Kidney tubule cell (primary cell): ENCODE measurements at regions not wholly inside any gene's neighbourhood (a gene's known extent, or its start where the extent isn't known, plus 50 kb on each side); places are given as distances from the start of the nearest gene placed in this dataset.

Source experiments
- DNase-seq: peaks from one replicate; pipeline ENCODE4 v3.0.0-alpha.2; 2018; ENCODE audit warnings: low spot score

DNA sequence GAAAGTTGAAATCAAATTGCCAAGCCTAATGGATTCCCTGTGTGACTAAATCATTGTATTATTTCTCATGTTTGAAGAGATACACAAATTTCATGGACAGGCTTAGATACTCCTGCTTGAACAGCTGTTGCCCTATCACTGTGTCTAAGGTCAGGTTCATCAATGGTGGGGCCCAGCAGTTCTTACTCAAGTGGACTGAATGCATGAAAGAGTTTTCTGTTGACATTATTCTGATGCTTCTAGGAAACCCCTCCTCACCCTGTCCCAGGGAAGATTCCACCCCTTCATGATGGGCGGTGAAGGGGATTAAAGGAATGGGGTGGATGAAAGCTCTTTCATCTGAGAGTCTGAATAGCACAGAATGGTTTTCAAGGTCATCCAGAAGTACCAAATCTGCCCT lies 148.8 kb downstream of the INO80D start:
- no peak for DNase-seq

DNA sequence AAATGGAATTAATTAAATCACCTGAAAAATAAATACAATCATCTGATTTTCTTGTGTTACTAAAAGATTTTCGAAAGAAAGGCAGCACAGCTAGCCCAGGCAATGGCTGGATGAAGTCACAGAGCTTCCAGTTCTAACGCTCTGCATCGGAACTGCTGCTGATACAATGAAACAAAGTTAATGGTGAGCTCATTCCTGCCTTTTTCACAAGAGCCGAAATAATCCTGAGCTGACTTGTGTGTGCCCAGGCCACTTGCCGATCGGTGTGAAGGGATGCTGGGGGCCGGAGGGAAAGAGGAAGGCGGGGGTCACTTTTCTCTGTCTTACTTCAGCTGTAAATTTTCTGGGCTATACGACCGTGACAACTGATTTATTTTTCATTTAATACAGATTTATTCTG lies 149.5 kb downstream of the INO80D start:
- no peak for DNase-seq

DNA sequence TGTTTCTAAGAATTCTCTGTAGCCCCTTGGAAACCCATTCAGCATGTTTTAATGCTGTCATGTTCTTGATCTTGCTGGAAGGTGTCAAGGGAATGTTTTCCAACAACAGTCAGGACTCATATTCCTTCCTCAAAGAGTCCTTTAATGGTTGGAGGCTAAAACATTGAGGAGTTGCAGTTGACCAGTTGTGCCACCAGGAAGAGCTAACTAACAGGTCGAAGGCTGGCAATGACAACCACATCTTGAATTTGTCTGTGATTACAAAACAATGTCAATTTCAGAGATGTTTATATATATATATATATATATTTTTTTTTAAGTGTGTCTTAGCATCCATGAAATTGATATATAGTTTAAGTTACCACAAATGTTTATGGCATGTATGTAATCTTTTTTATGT lies 151.5 kb downstream of the INO80D start:
- no peak for DNase-seq

GRCh38 chr2:205932861-205933260 lies 153.1 kb downstream of the INO80D start:
- no peak for DNase-seq

- DNase-seq, result no peak
These were observed 154.6 kb downstream of the INO80D start for GRCh38 chr2:205931388-205931787.

DNA sequence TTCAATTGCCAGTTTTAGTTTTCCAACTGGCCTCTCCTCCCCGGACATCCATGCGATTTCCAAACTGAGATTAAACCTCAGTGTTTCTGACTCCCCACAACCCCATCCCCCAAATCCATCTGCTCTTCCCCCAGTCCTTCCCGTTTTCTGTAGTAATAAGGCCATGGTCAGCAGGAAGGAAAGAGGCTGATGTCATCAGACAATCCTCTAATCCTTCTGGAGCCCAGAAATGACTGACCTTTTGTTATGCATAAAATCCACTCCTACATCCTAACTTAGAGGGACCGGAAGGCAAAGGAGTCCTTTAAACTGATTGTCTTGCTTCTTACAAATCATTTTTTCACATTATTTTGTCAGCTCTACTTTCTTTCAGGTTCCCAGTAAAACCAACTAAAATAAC lies 155.8 kb downstream of the INO80D start:
- DNase-seq, result peak; percentile 45

GRCh38 chr2:205929246-205929942 lies 156.6 kb downstream of the INO80D start:
- no peak for DNase-seq

DNA sequence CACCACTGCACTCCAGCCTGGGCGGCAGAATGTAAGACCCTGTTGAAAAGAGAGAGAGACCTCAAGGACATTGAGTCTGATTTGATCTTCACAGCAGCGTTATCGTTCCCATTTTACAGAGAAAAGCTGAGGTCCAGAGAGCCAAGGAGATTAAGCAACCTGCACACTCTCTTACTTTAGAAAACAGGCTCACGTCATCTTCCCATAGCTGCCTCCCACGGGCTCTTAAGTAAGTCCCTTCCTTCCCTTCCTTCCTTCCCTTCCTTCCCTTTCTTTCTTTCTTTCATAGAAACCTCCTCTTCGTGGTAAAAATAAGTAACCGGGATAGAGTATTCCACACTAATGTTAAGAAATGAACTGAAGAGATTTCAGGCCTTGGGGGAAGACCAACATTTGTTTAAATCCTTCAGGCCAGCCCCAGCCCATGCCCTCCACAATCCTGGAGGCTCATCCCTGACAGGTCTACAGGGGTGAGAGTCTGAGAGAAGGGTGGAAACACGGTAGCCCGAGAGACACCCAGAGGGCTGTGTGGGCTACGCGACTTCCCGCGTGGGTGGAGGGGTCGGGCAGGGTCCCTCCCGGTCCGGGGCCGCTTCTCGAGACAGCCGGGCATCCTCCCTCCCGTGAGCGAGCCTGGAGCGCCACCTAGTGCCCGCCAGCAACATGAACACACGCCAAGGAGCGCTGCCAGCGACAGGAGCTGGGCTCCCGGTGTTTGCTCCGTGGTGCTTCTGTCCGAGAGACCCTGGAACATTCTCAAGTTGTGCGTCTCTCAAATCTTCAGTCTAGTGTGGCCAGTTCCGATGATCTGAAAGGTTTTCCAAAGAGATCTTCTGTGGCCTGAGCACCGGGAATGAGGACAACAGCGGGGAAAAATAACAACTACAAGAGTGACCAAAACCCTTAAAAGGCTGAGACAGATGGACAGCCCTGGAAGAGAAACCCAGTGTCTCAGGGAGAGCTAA lies 160.3 kb downstream of the INO80D start:
- DNase-seq, result peak; percentile 64

- no peak for DNase-seq
These were observed 161.3 kb downstream of the INO80D start for GRCh38 chr2:205924676-205925075.

DNA sequence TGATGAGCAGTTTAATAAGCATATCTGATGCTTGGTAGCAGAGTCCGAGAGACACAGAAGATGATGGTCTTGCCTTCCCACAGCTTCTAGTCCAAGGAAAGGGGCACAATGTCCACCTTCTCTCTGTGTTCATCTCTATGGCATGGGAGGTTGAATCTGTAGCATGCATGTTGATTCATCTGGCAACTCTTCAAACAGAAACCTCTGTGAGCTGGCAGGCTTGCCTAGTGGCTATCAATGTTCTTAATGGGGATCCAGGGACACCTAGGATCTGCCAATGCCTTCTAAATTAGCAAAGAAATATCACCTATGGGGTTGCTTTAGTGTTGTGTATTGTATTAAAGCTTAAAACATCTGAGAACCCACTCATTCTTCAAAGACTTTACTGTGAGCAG lies 170.8 kb downstream of the INO80D start:
- peak; percentile 54 for DNase-seq

DNA sequence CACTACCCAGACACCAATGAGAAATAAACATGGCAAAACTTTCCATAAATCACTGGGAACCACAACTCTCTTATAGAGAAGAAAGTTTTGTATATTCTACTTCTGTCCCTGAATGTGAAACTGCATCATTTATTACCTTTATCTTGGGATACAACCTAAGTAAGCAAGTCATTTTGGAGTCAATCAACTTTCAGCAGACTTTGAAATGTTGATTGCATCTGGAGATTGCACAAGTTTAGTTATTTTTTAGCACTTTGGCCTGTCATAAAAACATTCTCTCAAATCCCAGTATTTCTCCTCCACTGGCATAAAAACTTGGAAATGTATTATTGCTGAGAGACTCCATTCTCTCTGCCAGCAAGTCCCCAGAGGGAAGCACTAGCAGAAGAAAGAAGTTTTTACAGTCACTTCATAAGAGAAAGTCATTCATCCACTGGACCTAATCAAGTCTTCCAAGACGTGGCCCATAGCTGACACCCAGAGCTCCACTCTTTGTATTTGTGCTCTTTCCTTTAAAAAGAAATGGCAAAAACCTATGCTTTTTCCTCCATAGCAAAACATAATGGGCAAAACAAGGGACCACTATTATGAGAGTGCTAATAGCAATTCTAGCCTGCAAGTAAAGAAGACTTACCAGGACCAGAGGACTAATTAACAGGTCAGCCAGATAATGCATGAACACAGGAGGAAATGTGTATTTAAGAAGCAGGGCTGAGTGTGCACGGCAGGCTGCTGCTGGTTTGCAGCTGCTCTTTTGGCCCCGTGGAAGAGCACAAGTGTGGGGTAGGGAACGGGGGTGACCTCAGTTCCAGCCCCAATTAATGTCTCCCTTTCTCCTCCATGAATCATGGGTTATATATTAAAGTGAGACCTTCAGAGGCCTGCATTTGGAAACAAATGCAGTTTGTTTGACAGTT lies 171.5 kb downstream of the INO80D start:
- no peak for DNase-seq

- DNase-seq, result peak; percentile 39
These were observed 172.3 kb downstream of the INO80D start for GRCh38 chr2:205913668-205914067.

GRCh38 chr2:205911306-205911705 lies 174.7 kb downstream of the INO80D start:
- DNase-seq, result no peak

DNA sequence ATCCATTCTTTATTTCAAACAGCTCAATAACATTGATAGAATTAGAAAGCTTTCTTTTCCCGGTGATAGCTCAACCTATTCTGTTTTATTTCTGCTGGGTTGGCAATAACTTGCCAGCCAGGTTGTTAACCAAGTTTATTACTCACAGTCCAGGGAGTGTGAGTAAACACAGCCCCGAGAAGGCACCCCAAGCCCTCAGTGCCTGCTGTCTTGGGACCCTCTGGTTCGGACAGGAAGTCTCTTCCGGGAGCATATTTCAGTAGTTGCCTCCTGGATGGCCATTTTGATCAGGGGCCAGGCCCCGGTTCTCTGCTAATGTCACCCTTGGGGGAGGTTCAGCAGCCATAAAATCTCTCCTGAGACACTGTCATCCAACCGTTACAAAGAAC lies 176.8 kb downstream of the INO80D start:
- no peak for DNase-seq

DNA sequence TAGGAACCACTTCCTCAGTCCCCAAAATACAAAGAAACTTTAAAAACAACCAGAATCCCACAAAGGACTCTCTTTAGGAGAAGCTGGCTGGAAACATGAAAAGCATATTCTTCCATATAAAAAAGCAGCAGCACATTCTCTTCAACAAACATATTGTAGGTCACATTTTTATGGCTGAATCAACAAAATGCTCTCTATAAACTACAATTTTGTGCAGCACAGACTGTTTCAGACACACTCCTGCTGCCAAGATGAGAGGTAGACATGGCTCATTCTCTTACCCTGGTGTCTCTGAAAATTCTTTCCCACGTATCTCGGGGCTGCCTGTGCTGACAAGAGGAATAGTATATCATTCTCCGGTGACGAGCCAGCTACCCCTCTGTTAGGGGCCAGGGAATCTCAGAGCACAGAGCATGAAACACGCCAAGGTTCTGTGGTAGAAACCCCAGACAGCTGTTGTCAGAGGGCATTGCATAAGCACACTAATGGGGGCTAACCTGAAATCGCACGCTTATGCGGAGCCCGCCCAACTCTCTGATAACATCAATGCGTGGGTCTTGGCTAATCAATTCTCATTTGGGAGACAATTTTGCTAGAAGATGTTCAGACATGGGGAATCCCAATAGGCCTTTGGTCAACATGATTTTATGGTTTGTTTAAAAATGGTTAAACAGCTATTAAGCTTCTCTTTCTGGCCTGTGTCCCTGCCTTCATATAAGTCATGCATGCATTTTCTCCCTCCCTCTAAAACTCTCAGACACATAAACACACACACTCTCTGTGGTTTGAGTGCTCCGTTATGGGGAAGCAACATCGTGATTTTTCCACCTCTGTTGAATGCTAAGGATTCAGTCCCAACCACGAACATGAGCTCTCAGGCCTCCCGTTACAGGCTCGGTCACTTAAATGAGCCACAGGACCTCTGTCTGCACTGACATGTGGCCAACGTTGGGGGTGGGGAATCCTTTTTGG lies 177.5 kb downstream of the INO80D start:
- DNase-seq, result no peak

DNA sequence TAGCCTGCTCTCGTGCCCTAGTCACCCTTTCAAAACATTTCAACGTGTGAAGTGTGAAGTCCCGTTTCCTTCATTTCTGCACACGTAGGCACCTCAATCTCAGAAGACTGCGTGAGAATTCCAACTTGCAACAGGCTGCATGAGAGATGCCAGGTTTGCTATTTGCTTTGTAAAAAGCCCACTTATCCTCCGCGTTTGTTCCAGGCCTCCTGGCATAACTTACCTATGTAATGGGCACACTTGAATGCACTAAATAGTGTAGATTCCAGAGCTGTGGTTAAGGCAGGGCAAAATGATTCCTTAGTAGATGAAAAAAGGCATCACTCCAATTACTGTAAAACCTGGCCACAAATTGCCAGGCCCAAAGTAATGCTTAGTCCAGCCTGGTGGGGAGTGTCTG lies 179.6 kb downstream of the INO80D start:
- no peak for DNase-seq

DNA sequence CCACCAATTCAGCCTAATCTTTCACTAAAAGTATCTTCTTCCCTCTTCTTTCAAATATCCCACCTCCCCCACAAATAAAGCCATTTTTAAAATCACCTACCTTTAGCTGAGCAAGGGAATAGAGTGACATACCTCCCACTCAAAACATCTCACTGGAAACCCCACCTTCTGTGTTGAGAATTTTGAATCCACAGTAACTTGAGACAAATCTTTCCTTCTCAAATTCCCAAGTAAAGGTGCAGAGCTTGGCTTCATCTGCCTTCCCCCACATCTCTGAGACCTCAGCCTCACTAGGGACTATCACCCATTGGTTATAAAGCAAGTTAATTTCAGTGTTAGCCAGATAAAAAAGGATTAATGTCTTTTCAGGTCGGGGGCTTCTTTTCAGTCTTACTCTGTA lies 180.4 kb downstream of the INO80D start:
- no peak for DNase-seq

- no peak for DNase-seq
These were observed 181.1 kb downstream of the INO80D start for GRCh38 chr2:205904873-205905272.

- peak; percentile 60 for DNase-seq
These were observed 182.3 kb downstream of the INO80D start for GRCh38 chr2:205903549-205904129.

GRCh38 chr2:205902900-205903237 lies 183.1 kb downstream of the INO80D start:
- no peak for DNase-seq
